Prostate gland (tissue), 2 donors: ENCODE measurements at regions not wholly inside any gene's neighbourhood (a gene's known extent, or its start where the extent isn't known, plus 50 kb on each side); places are given as distances from the start of the nearest gene placed in this dataset.

ENCODE experiments used
- POLR2A ChIP-seq: fragments of 450-650 bp; IDR thresholded peaks from one replicate; pipeline ENCODE4 v1.6.1; 2016; ENCODE audit warnings: antibody characterized with exemption, mild to moderate bottlenecking
- TF ChIP-seq, protein P1 (sequence below), 4 experiments: fragments of 200-600 bp in 2 of 4; fragments of 450-650 bp in 2 of 4; sonication (generic) in 2 of 4; IDR thresholded peaks; 1 replicate in 3 of 4; 2 replicates in 1 of 4; pipeline ENCODE4 v1.5.1; 2016 to 2019; ENCODE audit warnings: antibody characterized with exemption in 4 of 4, mild to moderate bottlenecking in 2 of 4, moderate library complexity in 2 of 4

DNA sequence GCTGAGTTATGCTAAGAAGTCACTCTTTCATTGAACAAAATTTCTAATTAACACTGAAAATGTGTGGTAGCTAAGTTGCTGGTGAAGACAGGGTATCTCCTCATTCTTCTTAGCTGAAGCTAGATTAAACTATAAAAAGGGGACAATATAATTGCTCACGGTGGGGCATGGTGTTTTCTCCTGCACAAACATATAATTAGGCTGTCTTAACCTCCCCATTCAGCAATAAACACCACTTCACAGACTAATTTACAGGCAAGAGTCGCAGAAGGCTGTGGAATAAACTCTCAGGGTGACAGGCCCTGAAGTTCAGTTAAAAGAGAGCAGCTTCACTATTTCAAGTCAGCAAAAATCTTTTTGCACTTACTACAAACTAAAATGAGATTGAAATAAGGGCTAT, 338.9 kb upstream of the NT5E start:
- TF ChIP-seq, protein P1, sequence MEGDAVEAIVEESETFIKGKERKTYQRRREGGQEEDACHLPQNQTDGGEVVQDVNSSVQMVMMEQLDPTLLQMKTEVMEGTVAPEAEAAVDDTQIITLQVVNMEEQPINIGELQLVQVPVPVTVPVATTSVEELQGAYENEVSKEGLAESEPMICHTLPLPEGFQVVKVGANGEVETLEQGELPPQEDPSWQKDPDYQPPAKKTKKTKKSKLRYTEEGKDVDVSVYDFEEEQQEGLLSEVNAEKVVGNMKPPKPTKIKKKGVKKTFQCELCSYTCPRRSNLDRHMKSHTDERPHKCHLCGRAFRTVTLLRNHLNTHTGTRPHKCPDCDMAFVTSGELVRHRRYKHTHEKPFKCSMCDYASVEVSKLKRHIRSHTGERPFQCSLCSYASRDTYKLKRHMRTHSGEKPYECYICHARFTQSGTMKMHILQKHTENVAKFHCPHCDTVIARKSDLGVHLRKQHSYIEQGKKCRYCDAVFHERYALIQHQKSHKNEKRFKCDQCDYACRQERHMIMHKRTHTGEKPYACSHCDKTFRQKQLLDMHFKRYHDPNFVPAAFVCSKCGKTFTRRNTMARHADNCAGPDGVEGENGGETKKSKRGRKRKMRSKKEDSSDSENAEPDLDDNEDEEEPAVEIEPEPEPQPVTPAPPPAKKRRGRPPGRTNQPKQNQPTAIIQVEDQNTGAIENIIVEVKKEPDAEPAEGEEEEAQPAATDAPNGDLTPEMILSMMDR (IDR thresholded peaks at IDR 0.05): no peak
- no peak for TF ChIP-seq POLR2A
